ENCODE measurements at regions not wholly inside any gene's neighbourhood (a gene's known extent, or its start where the extent isn't known, plus 50 kb on each side); places are given as distances from the start of the nearest gene placed in this dataset.

GRCh38 chr2:41877114-41877678 is 170.6 kb upstream of the PKDCC start:
- TF ChIP-seq POLR2A (IDR thresholded peaks at IDR 0.05; ENCODE audit: low read depth, low read length), result no peak
- TF ChIP-seq TAF1 (IDR thresholded peaks at IDR 0.05; ENCODE audit: low read depth, low read length), result no peak
- no peak for TF ChIP-seq POLR2AphosphoS5 (IDR thresholded peaks at IDR 0.05; ENCODE audit: low read depth, low read length)
- no peak for TF ChIP-seq SPI1 (IDR thresholded peaks at IDR 0.05; ENCODE audit: low read depth, low read length)
- no peak for TF ChIP-seq PAX5 (IDR thresholded peaks at IDR 0.05; ENCODE audit: insufficient read depth, low read length, severe bottlenecking)
- TF ChIP-seq POU2F2 (IDR thresholded peaks at IDR 0.05; ENCODE audit: low read depth, low read length), result no peak
